ENCODE measurements at regions not wholly inside any gene's neighbourhood (a gene's known extent, or its start where the extent isn't known, plus 50 kb on each side); places are given as distances from the start of the nearest gene placed in this dataset.

GRCh38 chr9:79885093-79885857 lies 313.5 kb downstream of the TLE4 start:
- no peak for TF ChIP-seq POLR2AphosphoS5 (IDR thresholded peaks at IDR 0.05; ENCODE audit: low read depth, low read length)
- no peak for TF ChIP-seq TAF1 (IDR thresholded peaks at IDR 0.05; ENCODE audit: borderline replicate concordance, insufficient read depth, low read length)
- TF ChIP-seq REST (IDR thresholded peaks at IDR 0.05; ENCODE audit: insufficient read depth in 1 of 2, low read depth in 2 of 2, low read length in 2 of 2), result no peak
